Dermis microvascular lymphatic vessel endothelial cell (primary cell): ENCODE measurements at regions not wholly inside any gene's neighbourhood (a gene's known extent, or its start where the extent isn't known, plus 50 kb on each side); places are given as distances from the start of the nearest gene placed in this dataset.

ENCODE experiments used
- DNase-seq, 2 donors: peaks; one replicate each; pipeline versions ENCODE4 v3.0.0 to v3.0.0-alpha.2; 2010; ENCODE audit warnings: low read depth in 2 of 2

GRCh38 chr2:217166241-217166850 lies 306.5 kb upstream of the TNP1 start:
- peak; percentile 26 to 67 for DNase-seq

GRCh38 chr2:217165547-217165946 lies 305.7 kb upstream of the TNP1 start:
- no peak for DNase-seq

GRCh38 chr2:217163987-217164386 lies 304.1 kb upstream of the TNP1 start:
- no peak for DNase-seq

- no peak for DNase-seq
Observed at GRCh38 chr2:217162533-217162932, 302.7 kb upstream of the TNP1 start.

- peak; percentile 42 to 91 for DNase-seq
Observed at GRCh38 chr2:217160978-217161973, 301.4 kb upstream of the TNP1 start.

- DNase-seq: no peak
Observed at GRCh38 chr2:217160103-217160743, 300.4 kb upstream of the TNP1 start.

GRCh38 chr2:217158928-217159327 lies 299.1 kb upstream of the TNP1 start:
- no peak for DNase-seq

GRCh38 chr2:217157581-217157980 lies 297.7 kb upstream of the TNP1 start:
- DNase-seq: no peak

- no peak for DNase-seq
Observed at GRCh38 chr2:217156801-217157200, 296.9 kb upstream of the TNP1 start.

GRCh38 chr2:217154923-217155322 lies 295.1 kb upstream of the TNP1 start:
- no peak for DNase-seq

GRCh38 chr2:217153510-217153909 lies 293.6 kb upstream of the TNP1 start:
- DNase-seq: no peak

GRCh38 chr2:217152831-217153230 lies 293.0 kb upstream of the TNP1 start:
- DNase-seq: no peak

- DNase-seq: no peak
Observed at GRCh38 chr2:217151509-217152206, 291.8 kb upstream of the TNP1 start.

GRCh38 chr2:217150236-217150635 lies 290.4 kb upstream of the TNP1 start:
- DNase-seq: no peak

- no peak for DNase-seq
Observed at GRCh38 chr2:217149087-217149660, 289.3 kb upstream of the TNP1 start.

GRCh38 chr2:217147818-217148217 lies 288.0 kb upstream of the TNP1 start:
- no peak for DNase-seq

GRCh38 chr2:217146956-217147355 lies 287.1 kb upstream of the TNP1 start:
- no peak for DNase-seq

- DNase-seq: peak; percentile 14 to 53
Observed at GRCh38 chr2:217142649-217143266, 282.9 kb upstream of the TNP1 start.

- no peak for DNase-seq
Observed at GRCh38 chr2:217138284-217138683, 278.4 kb upstream of the TNP1 start.

GRCh38 chr2:217127744-217128143 lies 267.9 kb upstream of the TNP1 start:
- no peak for DNase-seq

GRCh38 chr2:217125014-217125413 lies 265.1 kb upstream of the TNP1 start:
- no peak for DNase-seq
